NCI-H128 (cell line): ENCODE measurements at regions not wholly inside any gene's neighbourhood (a gene's known extent, or its start where the extent isn't known, plus 50 kb on each side); places are given as distances from the start of the nearest gene placed in this dataset.
"Not testable (repeated sequence)": the region's sequence is repeated elsewhere in the genome, so short reads cannot be mapped to it uniquely, and the experiment has no call there.

Source experiments
- DNase-seq: peaks from one replicate; lab custom pipeline; 2025; ENCODE audit not compliant: unreplicated experiment; lab: John Stamatoyannopoulos, UW

GRCh38 chr5:96528826-96529474 lies 95.9 kb upstream of the PCSK1 start:
- DNase-seq, result no peak

GRCh38 chr5:96529559-96529958 lies 96.5 kb upstream of the PCSK1 start:
- no peak for DNase-seq

GRCh38 chr5:96530901-96531300 lies 97.9 kb upstream of the PCSK1 start:
- no peak for DNase-seq

- DNase-seq, result no peak
Observed at GRCh38 chr5:96533371-96533770, 100.3 kb upstream of the PCSK1 start.

- no peak for DNase-seq
Observed at GRCh38 chr5:96537386-96537785, 104.3 kb upstream of the PCSK1 start.

- no peak for DNase-seq
Observed at GRCh38 chr5:96538808-96539250, 105.8 kb upstream of the PCSK1 start.

GRCh38 chr5:96546120-96546519 lies 113.1 kb upstream of the PCSK1 start:
- DNase-seq, result no peak

GRCh38 chr5:96547486-96547885 lies 114.4 kb upstream of the PCSK1 start:
- DNase-seq, result no peak

GRCh38 chr5:96548905-96549304 lies 113.3 kb upstream of the CAST start:
- no peak for DNase-seq

- not testable (repeated sequence) for DNase-seq
Observed at GRCh38 chr5:96560857-96561256, 101.3 kb upstream of the CAST start.

- DNase-seq, result no peak
Observed at GRCh38 chr5:96562614-96563013, 99.6 kb upstream of the CAST start.

GRCh38 chr5:96563816-96564215 lies 98.4 kb upstream of the CAST start:
- DNase-seq, result no peak

GRCh38 chr5:96565582-96566265 lies 96.5 kb upstream of the CAST start:
- no peak for DNase-seq

- no peak for DNase-seq
Observed at GRCh38 chr5:96566833-96567587, 95.2 kb upstream of the CAST start.

- DNase-seq, result no peak
Observed at GRCh38 chr5:96569332-96569731, 92.8 kb upstream of the CAST start.

- no peak for DNase-seq
Observed at GRCh38 chr5:96569770-96570169, 92.4 kb upstream of the CAST start.

- DNase-seq, result no peak
Observed at GRCh38 chr5:96572864-96573512, 89.2 kb upstream of the CAST start.

- DNase-seq, result no peak
Observed at GRCh38 chr5:96573513-96573894, 88.7 kb upstream of the CAST start.

GRCh38 chr5:96576876-96577275 lies 85.3 kb upstream of the CAST start:
- DNase-seq, result no peak

GRCh38 chr5:96577909-96578308 lies 84.3 kb upstream of the CAST start:
- DNase-seq, result no peak

- no peak for DNase-seq
Observed at GRCh38 chr5:96579711-96580110, 82.5 kb upstream of the CAST start.

- peak; percentile 51 for DNase-seq
Observed at GRCh38 chr5:96582343-96582742, 79.8 kb upstream of the CAST start.
